Activated CD8-positive, alpha-beta T cell treated with anti-CD3 and anti-CD28 coated beads for 36 hours (primary cell): ENCODE measurements at regions not wholly inside any gene's neighbourhood (a gene's known extent, or its start where the extent isn't known, plus 50 kb on each side); places are given as distances from the start of the nearest gene placed in this dataset.
"Not testable (repeated sequence)": the region's sequence is repeated elsewhere in the genome, so short reads cannot be mapped to it uniquely, and the experiment has no call there.

ENCODE experiments used
- ATAC-seq: fragments of 200-7000 bp; cut with Tn5 transposase; one replicate; pipeline ENCODE4 v1.10.0; 2021; ENCODE audit warnings: mild to moderate bottlenecking, moderate library complexity
- CTCF ChIA-PET: fragments of 350-600 bp; sonication (Branson Sonifier 250); formaldehyde crosslinking; loops from one replicate; lab custom pipeline; 2021; ENCODE audit warnings: antibody characterized with exemption; lab: Charles Lee
- POLR2A ChIA-PET: fragments of 350-600 bp; sonication (Branson Sonifier 250); formaldehyde crosslinking; loops from one replicate; lab custom pipeline; 2021; ENCODE audit warnings: antibody characterized with exemption; lab: Charles Lee
- DNase-seq: peaks from one replicate; pipeline ENCODE4 v3.0.0-alpha.2; 2020
- H3K27ac Mint-ChIP-seq: one replicate; pipeline ENCODE4 v1.8.0; 2021; ENCODE audit warnings: mild to moderate bottlenecking, mixed read lengths
- H3K27me3 Mint-ChIP-seq: one replicate; pipeline ENCODE4 v1.8.0; 2021; ENCODE audit warnings: mixed read lengths
- H3K36me3 Mint-ChIP-seq: one replicate; pipeline ENCODE4 v1.8.0; 2021; ENCODE audit warnings: low read depth, mixed read lengths
- H3K4me1 Mint-ChIP-seq: one replicate; pipeline ENCODE4 v1.8.0; 2021; ENCODE audit warnings: low read depth, mixed read lengths
- H3K4me3 Mint-ChIP-seq: one replicate; pipeline ENCODE4 v1.8.0; 2021; ENCODE audit warnings: mild to moderate bottlenecking, moderate library complexity, mixed read lengths
- H3K9me3 Mint-ChIP-seq: one replicate; pipeline ENCODE4 v1.8.0; 2021; ENCODE audit warnings: mixed read lengths
- CTCF ChIP-seq: fragments of 200-600 bp; IDR thresholded peaks from one replicate; pipeline ENCODE4 v1.8.0; 2022; ENCODE audit warnings: antibody characterized with exemption, mild to moderate bottlenecking
- intact Hi-C: fragments of 100-400 bp; cut with micrococcal nuclease; formaldehyde crosslinking; loops from one replicate; pipeline ENCODE4 v1.10.0; 2022

- Mint-ChIP-seq H3K4me3 (no peak overlapping the region), H3K36me3 (no peaks in the 10 kb centered on the region), H3K9me3 (no peaks in the 10 kb centered on the region), H3K27me3 (peaks cover 6% of the 10 kb centered on the region), H3K27ac (no peak overlapping the region), H3K4me1 (no peaks in the 10 kb centered on the region)
- intact Hi-C loops, result no loop called here
- ChIA-PET POLR2A (no interaction called here), CTCF (no interaction called here)
- DNase-seq, result no peak
- TF ChIP-seq CTCF, result no peak
- no peak for ATAC-seq
Measured at GRCh38 chr12:131245564-131246355, 292.1 kb downstream of the ADGRD1 start.

- POLR2A ChIA-PET, result not testable (repeated sequence)
Measured at GRCh38 chr12:131247026-131247725, 293.5 kb downstream of the ADGRD1 start.

GRCh38 chr12:131247875-131248274 lies 294.2 kb downstream of the ADGRD1 start:
- DNase-seq, ATAC-seq, H3K36me3 Mint-ChIP-seq, H3K27me3 Mint-ChIP-seq, CTCF ChIA-PET, H3K4me1 Mint-ChIP-seq, H3K9me3 Mint-ChIP-seq, intact Hi-C loops, POLR2A ChIA-PET, H3K4me3 Mint-ChIP-seq: not testable (repeated sequence)
- peak overlapping the region; percentile 18 for H3K27ac Mint-ChIP-seq

More at GRCh38 chr12:131247026-131247725, 293.5 kb downstream of the ADGRD1 start:
- CTCF ChIA-PET, H3K36me3 Mint-ChIP-seq, H3K4me1 Mint-ChIP-seq, DNase-seq, ATAC-seq, H3K27ac Mint-ChIP-seq, intact Hi-C loops, H3K27me3 Mint-ChIP-seq, H3K9me3 Mint-ChIP-seq, H3K4me3 Mint-ChIP-seq: not testable (repeated sequence)

GRCh38 chr12:131249246-131250027 lies 295.7 kb downstream of the ADGRD1 start:
- Mint-ChIP-seq H3K9me3 (no peaks in the 10 kb centered on the region), H3K27me3 (peaks cover 6% of the 10 kb centered on the region), H3K36me3 (no peaks in the 10 kb centered on the region), H3K4me1 (no peaks in the 10 kb centered on the region), H3K4me3 (no peak overlapping the region), H3K27ac (no peak overlapping the region)
- ChIA-PET POLR2A (no interaction called here), CTCF (no interaction called here)
- intact Hi-C loops, result no loop called here
- TF ChIP-seq CTCF, result no peak
- DNase-seq, result no peak
- no peak for ATAC-seq

- intact Hi-C loops, result no loop called here
- Mint-ChIP-seq H3K9me3 (no peaks in the 10 kb centered on the region), H3K27ac (no peak overlapping the region), H3K4me3 (no peak overlapping the region), H3K27me3 (peaks cover 6% of the 10 kb centered on the region), H3K4me1 (no peaks in the 10 kb centered on the region), H3K36me3 (no peaks in the 10 kb centered on the region)
- ChIA-PET CTCF (interaction anchor here (1.4 kb wide), 1 partner anchor 145 kb away, joined by 3 read pairs; no protein-coding TSS in a partner anchor), POLR2A (interaction anchor here (0.9 kb wide), 1 partner anchor 344 kb away, joined by 3 read pairs; no protein-coding TSS in a partner anchor)
- no peak for TF ChIP-seq CTCF
- no peak for ATAC-seq
- DNase-seq, result no peak
Measured at GRCh38 chr12:131250028-131250950, 296.6 kb downstream of the ADGRD1 start.
